Hematopoietic multipotent progenitor cell treated with erythropoietin and hydrocortisone succinate and interleukin-3 and kit ligand, for 15 days (in vitro differentiated cells): ENCODE measurements at regions not wholly inside any gene's neighbourhood (a gene's known extent, or its start where the extent isn't known, plus 50 kb on each side); places are given as distances from the start of the nearest gene placed in this dataset.

ENCODE experiments used
- DNase-seq: peaks from one replicate; pipeline ENCODE4 v3.0.0-alpha.2; 2015; ENCODE audit warnings: low spot score

DNA sequence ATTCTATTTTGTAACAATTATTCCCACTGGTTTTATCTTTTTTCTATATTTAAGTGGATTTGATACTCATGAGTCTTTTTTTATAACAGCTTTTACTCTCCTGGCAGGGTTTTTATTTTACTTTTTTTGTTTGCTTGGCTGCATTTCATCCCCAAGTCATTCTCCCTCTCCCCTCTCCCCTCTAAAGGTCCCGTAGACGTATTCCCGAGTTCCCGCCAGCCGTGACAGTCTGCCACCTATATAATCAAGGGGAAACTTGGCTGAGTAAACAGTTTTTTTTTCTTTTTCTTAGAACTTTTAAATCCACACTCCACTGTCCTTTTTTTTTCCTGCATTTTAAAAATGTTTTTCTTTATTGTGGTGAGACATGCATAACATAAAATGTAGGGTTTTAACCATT is 433.1 kb upstream of the HS6ST1 start:
- DNase-seq = no peak

DNA sequence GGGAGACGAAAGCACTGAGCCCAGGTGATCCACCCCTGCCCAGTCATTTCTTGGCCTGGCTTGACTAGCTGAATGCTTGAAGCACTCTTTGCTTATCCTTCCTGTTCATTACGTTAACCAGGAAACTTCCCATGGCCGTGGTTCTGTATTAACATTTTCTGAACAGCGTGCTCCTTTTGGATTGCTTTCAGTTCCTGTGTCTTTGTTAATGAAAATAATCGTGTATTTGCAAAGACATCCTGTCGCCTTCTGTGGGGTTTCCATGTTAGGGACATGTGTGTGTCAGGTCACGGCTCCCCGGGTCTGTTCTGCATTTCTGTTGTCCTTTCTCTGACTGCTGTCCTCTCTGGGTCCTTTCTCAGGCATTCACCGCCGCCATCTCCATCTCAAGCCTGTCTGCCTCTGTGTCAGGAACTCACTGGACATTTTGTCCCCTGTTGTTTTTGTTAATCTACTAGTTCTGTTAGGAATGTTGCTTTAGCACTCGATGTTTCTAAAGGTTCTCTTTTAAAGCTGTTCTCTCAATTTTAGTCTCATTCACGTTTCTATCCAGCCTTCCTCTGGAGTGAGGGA is 434.1 kb upstream of the HS6ST1 start:
- no peak for DNase-seq

DNA sequence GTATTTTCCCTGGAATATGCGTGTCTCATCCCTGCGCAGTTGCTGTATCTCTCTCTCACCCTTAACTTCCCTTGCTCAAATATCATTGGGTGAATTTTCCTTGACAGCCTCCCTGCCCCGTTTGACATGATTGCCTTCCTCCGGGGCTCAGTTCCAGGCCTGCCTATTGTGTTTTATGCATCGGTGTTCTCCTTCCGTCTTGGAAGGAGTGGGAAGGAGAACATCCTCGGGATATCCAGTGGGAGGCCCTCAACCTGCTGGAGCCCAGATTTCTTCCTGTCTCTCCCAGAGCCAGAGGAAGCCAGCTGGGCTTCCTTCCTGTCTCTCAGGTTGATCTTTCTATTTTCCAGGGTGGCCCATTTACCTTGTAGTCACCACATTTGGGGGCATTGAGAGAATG is 434.7 kb upstream of the HS6ST1 start:
- DNase-seq = no peak

DNA sequence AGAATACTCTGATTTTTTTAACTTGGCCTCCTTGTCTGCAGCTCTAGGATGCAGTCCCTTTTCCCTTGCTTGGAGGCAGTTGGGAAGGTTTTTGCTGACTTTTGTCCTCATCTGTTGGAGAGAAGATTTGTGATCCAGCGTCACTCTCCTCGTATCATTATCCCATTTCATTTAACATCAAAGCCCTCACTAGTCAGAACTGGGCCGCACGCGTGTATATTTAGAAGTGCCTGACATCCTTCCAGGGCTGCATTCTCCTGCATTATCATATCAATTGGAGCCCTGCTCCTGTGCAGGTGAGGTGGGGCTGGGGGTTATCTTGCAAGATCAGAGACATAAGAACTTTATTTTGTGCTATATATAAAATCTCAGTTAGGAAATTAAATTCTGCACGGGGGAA is 435.1 kb upstream of the HS6ST1 start:
- no peak for DNase-seq

DNA sequence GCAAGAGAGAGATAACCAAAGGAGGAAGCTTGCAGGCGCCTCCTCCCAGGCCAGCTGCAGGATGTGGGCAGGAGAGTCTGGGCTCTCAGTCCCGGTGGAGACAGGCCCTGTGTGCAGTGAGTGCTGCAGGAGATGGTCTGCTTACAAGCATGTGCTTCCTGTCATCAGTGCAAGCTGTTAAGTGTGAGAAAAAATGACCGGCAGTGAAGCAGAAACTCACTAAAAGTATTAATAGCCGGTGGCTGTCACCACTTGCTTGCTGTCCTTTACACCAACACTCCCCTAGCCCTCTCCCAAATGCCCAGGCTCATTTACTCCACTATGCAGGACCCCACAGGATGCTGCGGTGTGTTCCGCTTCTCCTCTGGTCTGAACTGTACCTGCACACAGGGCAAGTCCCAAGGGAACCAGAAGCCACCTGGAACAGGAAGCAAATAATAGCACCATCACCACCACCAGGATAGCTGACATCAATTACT is 435.6 kb upstream of the HS6ST1 start:
- no peak for DNase-seq

DNA sequence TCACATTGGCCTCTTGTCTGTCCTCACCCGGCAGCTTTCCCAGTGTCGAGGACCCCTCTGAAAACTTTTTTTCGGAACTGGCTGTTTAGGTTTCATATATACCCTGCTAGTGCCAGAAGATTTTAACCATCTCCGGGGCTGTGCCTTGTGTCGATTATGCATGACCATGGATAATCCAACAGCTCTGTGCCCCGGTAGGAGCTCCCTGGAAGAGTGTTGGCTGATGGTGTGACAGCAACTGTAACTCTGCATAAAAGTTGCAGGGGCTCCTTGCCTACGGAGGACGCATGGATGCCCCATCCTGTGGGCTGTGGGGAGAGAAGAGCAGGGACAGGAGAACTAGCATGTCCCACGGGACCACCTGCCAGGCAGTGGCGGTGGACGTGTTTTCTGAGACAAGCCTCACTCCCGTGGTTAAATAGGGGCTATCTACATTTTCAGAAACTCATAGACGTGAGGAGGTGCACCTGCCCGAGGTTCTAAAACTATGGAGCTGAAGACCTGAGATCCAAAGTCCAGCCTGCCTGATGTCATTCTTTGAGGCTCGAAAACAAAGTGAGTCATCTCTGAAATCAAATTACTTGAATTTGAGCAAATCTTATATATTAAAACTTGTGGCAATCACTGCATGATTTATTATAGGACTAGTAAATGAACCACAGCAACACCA is 437.2 kb upstream of the HS6ST1 start:
- no peak for DNase-seq

DNA sequence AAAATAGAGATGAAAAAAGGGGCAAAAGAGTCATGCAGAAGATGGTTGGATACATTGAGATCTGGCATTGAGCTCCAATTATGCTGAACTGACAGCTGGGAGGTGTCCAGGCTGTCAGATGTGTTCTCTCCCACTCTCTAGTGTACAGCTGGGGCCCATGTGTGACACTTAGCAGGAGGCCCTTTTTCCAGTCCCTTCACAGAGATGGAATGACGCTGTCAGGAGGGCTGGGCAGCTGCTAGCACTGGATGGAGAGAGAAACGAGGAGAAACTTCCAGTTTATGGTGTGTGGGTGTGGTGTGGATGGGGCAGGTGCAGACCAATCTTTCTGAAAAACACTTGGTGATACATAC is 437.7 kb upstream of the HS6ST1 start:
- no peak for DNase-seq

DNA sequence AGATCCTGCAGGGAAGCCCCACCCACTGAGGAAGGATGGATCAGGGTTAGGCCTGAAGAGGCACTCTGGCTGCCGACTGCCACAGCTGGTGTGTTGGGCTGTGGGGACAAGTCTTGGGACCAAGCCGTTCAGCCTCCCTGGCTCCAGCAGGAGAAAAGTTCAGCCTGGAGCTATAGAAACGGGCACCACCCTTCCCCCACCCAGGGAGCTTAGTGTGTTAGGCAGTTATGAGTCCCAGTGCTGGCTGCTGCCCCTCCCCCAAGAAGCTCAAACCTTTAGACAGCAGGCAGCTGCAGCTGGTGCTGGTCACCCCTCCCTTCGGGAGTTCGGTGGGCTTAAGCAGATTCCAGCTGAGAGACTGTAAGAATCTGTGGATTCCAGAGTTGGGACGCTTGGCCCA is 447.1 kb upstream of the HS6ST1 start:
- DNase-seq = no peak

DNA sequence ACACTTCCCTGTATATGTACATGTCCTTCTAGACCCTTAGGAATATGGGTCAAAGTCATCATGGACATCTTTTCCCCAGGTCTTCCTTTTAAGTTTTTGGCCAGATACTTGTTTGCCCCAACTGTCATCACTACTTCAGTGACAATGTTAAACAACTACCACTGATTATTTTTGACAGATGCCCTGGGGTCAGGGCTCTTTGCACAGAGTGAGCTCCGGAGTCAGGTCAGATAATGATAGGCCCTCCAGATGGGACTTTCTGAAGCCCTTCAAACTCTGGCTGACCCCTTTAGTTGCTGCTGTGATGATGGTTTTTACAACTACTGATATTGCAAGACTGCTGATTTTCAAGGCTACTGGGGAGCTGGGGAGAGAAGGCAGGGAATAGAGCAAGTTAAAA is 449.4 kb upstream of the HS6ST1 start:
- DNase-seq = no peak

DNA sequence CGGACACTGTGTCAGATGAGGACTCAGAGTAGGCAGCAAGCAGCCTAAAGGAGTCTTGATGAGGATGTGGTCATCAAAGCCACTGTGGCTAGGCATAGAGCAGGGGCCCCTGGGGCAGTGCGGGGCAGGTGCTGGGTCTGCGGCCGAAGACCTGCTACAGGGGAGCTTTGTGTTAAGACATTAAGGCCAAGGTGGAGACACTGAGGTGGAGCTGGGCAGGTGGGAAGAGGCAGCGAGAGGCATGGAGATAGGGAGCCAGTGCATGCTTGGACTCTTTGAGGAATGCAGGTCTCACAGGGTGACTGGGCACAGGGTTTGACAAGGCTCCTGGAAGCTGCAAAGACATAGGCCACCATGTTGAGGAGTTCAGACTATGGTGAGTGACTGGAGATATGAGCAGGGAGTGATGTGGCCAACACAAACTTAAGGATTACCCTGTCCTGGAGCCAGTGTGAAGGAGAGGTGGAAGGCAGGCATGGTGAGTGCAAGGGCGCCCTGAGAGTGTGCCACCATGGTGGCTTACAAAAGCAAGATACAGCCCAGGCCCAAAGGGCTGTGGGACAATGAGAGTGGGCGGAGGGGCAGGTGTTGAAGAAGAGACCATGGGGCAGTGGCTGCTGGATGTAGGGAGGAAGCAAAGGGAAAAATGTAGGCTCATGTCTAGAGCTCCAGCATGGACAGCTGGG is 450.9 kb upstream of the HS6ST1 start:
- no peak for DNase-seq

DNA sequence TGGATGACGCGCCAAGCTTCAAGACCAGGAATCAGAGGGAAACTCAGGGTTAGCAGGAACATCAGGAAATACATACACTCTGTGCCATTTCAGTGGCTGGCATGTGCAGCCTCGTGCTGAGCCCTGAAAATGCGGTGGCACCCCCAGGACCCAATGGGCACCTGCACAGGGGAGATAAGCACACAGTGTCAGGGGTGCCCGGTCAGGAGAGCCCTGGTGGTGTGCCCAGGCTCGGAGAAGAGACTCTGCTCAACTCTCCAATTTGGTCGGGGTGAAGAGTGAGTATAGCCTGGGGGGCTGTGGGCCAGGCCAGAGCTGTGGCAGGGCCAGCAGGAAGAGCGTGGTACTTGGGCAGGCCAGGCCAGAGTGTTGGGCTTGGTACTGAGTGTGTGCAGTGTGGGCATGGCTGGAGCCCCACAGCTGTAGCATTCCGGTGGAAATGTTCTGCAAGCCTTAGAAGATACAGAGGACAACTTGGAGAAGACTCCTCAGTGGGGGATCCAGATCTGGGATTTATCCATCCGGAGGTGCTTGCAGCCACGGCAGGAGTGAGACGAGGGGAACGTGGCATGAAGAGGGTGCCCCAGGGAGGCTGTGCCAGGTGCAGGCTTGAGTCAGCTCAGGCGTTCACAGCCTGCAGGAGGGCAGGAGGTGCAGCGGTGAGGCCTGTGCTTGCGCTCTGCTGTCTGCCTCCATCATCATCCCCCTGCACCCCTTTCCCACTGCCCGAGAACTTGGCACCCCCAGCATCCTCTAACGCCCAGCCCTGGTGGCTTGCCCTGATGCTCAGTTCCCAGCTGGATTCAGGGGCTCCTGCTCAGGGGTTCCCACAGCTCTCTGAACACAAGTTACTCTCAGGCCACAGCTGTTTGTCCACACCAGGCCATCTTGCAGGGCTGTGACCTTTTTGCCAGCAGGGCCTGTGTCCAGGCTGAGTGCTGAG is 451.7 kb upstream of the HS6ST1 start:
- DNase-seq = no peak

DNA sequence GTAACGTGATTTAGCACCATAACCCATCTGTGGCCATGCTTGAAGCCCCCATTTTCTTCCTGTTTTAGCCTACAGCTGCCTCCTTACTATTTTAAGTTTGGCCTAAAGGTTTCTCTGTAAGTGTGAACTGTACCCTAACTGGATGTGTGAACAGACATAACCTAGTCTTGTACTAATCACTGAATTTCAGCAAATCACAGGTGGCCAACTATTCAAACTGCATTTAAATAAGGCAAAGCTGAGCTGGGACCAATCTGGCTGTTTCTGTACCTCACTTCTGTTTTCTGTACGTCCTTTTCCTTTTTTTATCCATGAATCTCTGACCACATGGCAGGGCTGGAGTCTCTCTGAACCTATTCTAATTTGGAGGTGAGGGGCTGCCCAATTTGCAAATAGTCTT is 452.7 kb upstream of the HS6ST1 start:
- no peak for DNase-seq

DNA sequence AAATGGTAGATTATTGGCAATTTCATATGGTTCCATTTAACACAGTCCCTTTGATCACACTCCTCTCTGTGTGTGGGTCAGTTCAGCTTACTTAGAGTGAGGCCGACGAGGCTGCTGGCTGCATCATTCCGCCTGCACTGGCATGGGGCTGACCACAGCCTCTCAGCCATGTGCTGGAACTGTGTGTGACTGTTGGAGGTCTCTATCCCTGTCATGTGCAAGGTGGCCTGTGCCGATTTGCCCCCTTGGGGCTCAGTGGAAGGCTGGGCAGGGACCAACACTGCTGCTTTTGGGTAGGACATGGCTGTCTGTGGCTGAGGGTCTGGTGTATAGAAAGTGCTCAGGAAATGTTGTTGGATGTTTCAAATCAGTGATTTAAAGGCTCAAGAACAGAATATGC is 454.0 kb upstream of the HS6ST1 start:
- no peak for DNase-seq

DNA sequence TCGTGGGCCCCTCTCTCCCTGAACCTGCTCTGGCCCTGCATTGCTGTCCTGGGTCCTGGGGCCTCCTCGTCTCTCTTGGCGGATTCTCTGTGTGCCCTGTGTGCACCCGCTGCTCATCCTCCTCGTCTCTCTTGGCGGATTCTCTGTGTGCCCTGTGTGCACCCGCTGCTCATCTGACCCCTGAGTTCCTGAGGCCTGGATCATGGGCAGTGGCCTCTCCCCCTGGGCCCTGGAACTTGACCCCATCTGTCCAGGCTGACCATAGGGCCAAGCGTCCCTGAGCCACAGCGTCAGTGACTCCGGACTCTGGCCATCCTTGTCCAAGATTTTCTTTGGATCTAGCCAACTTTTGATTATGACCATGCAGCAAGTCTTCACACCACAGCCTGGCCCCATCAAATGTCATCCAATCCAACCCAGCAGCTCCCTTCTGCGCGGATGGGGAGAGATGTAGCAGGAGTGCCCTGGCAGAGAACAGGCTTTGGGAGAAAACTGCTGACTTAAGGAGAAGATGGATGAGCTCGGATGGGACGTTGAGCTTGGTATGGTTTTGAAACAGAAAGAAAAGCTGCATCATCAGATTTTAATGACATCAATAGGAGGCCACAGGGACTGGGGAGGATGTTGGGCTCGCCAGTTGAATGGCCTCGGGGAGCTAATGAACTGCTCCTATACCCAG is 455.1 kb upstream of the HS6ST1 start:
- no peak for DNase-seq

DNA sequence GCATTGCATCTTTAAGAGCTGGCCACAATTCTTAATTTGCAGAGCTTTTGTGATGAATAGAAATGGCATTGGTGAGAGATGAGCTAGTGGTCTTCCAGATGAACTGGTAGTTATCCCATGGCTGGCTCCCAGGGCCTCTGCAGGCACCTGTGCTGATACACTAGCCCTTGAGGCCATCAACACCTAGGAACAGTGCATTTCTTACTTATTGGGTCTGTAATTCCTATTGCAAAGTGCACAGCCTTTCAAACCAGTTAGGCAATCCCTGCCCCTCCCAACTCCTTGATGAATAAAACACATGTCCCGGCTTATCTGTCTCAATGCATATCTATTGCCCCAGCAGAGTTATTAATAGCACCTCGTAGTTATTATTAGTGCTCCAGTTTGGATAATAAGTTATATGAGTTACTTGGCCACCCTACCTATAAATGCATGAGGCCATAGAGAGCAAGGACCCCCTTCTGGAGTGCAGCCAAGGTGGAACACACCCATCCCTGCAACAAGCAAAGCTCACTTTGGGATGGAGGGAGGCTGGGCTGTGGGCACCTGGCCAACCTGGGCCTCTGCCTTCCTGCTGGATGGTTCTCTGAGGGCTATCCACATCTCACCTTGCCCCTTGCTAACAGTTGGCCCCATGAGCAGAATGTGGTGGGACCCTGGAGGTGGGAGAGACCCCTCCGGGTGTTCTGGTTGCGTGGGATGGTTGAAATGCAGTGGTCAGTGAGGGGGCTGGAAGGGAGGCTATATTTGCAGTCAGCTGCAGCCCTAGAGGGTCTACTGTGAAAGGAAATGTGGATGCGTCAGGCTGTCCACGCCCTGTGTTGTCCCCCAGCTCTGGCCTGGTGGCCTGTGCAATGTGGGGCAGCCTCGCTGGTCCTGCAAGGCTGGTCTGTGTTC is 455.9 kb upstream of the HS6ST1 start:
- DNase-seq = no peak

DNA sequence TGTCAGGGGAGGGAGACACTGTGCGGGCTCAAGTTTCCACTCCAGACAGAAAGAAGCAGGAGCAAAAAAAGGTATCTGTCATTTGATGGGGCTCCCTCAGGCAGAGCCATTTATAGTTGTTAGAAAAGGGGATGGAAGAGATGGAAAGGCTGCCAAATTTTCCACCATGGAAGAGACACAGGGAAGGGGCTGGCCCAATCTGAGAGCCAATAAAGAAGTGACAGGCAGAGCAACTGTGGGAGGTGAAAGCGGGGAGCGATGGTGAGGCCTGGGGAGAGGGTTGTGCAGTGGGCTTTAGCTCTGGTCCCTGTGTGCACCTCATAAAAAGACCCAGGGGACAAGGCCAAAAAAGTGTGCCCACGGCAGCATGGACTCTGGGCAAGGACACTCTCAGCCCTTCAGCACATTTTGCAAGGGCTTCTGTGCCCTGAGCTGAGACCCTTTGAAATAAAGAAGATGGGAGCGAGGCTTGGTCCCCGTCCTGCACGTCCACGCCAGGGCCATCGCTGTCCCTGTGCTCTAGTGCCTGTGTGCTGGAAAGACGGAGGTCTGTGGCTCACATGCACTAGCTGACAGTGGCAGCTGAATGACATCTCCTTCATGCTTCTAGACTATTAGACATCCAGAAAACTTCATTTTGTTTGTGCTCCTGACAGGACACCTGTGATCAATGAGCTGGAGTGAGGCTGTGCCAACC is 456.7 kb upstream of the HS6ST1 start:
- no peak for DNase-seq

DNA sequence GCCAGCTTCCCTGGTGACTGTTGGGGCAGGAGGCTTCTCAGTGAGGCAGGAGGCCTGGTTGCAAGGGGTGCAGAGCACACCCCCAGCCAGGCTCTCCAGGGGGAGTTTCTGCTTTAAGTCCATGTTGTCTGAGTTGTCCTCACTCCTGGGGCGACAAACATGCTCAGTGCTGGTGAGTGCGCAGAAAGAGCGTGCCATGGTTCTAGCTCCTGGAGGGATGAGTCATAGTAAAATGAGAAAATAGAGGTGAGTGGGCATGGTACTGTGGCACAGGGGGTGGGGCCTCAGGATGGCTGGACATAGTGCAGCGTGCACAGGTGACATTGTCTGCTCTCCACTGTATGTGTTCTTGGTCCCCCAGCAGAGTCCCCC is 457.2 kb upstream of the HS6ST1 start:
- no peak for DNase-seq

DNA sequence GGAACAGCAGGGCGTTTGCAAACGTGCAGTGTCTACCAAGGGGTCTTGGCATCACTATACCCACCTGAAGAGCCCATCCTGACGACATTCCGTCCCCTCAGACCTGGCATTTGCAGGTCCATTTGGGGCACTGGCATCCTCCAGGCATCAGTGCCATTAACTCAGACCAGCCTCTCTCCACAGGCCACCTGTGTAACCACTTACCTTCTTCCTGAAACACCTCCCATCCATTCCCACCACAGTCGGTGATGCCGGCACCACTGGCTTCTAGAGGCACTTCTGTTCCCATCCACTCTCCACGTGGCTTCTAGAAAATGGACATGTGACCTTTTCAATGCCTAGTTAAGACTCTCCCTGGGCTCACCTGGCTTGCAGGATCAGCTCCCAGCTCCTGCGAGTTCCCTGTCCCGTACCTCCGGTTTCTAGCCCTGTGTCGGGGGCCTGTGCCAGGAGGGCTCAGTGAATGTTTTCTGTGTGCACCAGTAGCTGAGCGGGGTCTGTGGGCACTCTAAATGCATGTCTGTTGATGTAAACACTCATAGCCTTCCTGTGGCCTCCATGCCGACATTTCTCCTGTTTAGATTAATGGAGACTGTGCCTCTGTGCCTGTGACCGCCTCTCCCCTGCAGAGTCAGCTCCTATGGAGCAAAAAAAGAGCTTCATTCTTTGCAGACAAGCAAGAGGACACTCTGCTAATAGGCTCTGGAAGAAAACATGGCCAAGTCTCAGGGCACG is 458.0 kb upstream of the HS6ST1 start:
- no peak for DNase-seq

DNA sequence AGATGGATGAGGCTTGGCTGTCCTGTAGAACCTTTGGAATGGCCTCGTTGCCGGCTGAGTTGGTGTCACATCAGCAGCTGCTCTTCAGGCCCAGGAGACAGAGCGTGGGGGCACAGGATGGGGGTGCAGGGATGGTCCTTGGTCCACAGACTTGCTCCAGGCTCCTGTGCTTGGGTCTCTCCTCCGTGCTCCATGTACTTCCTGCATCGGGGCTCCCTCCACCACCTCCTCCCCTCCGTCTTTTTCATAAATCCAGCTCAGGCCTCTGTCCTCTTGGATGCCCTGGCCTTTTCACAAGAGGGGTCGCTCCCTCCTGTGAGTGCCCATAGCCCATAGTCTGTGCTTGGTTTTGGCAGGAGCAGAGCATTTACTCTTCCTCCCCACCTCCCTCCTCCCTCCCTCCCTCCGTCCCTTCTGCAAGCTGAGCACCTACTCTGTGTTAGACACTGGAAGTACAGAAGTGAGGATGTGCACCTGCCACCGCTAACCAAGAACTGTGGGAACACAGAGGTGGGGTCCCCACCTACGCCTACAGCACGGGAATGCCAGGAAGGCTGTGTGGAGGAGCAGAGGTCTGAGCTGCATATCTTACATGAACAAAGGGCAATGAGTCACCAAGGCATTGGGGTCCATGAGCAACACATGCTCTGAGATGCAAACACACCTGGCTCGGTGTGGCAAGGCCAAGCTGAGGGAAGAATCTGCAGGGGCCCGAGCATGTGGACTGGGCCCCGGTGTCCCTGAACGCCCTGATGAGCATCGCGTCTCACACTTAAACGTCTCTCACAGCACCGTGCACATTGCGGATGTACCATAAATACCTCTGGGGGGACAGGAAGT is 458.7 kb upstream of the HS6ST1 start:
- DNase-seq = no peak
